Smooth muscle cell (in vitro differentiated cells): ENCODE measurements at regions not wholly inside any gene's neighbourhood (a gene's known extent, or its start where the extent isn't known, plus 50 kb on each side); places are given as distances from the start of the nearest gene placed in this dataset.

ENCODE experiments used
- DNase-seq: peaks from one replicate; lab custom pipeline; 2025; ENCODE audit not compliant: unreplicated experiment; lab: John Stamatoyannopoulos, UW
- H2AFZ ChIP-seq: fragments of 200-600 bp; sonication (generic); 2 replicates; pipeline ENCODE4 v1.6.0; 2016; ENCODE audit warnings: antibody characterized with exemption, low read depth, mild to moderate bottlenecking
- H3F3A ChIP-seq: fragments of 200-600 bp; sonication (generic); 2 replicates; pipeline ENCODE4 v1.6.0; 2017; ENCODE audit warnings: antibody characterized with exemption, low read depth
- H3K27ac ChIP-seq: fragments of 200-600 bp; sonication (generic); 2 replicates; pipeline ENCODE4 v1.5.1; 2016; ENCODE audit warnings: low read depth, mild to moderate bottlenecking
- H3K27me3 ChIP-seq: fragments of 200-600 bp; sonication (generic); 2 replicates; pipeline ENCODE4 v1.6.1; 2016; ENCODE audit warnings: low read depth, mild to moderate bottlenecking
- H3K36me3 ChIP-seq: fragments of 200-600 bp; sonication (generic); 2 replicates; pipeline ENCODE4 v1.5.1; 2016; ENCODE audit warnings: low read depth
- H3K4me1 ChIP-seq: fragments of 200-600 bp; sonication (generic); 2 replicates; pipeline ENCODE4 v1.5.1; 2016; ENCODE audit warnings: low read depth
- H3K4me2 ChIP-seq: fragments of 200-600 bp; sonication (generic); 2 replicates; pipeline ENCODE4 v1.6.0; 2016; ENCODE audit warnings: mild to moderate bottlenecking
- H3K4me3 ChIP-seq: fragments of 200-600 bp; sonication (generic); 2 replicates; pipeline ENCODE4 v1.5.1; 2016; ENCODE audit warnings: mild to moderate bottlenecking
- H3K79me2 ChIP-seq: fragments of 200-600 bp; sonication (generic); 2 replicates; pipeline ENCODE4 v1.6.0; 2016; ENCODE audit warnings: low read depth, mild to moderate bottlenecking
- H3K9ac ChIP-seq: fragments of 200-600 bp; sonication (generic); 2 replicates; pipeline ENCODE4 v1.6.0; 2016; ENCODE audit warnings: low read depth
- H3K9me3 ChIP-seq: fragments of 200-600 bp; sonication (generic); replicated peaks from 2 replicates; pipeline ENCODE4 v1.5.1; 2016; ENCODE audit warnings: low read depth
- H4K20me1 ChIP-seq: fragments of 200-600 bp; sonication (generic); 2 replicates; pipeline ENCODE4 v1.6.0; 2016; ENCODE audit warnings: low read depth
- CTCF ChIP-seq: fragments of 200-600 bp; sonication (generic); IDR thresholded peaks from 2 replicates; pipeline ENCODE4 v1.5.1; 2017; ENCODE audit warnings: borderline replicate concordance, mild to moderate bottlenecking, antibody characterized with exemption; ENCODE audit not compliant: insufficient read depth, poor library complexity, severe bottlenecking
- WGBS: methylation state at CpG from one replicate; pipeline ENCODE4 v1.1.7; 2016; ENCODE audit warnings: low lambda C conversion rate; 5-methylcytosine and 5-hydroxymethylcytosine counted together

GRCh38 chr11:112643416-112643815 is 317.8 kb upstream of the NCAM1 start:
- no peaks in the 10 kb centered on the region for H3K36me3 ChIP-seq
- no peak overlapping the region for H3K9ac ChIP-seq
- no peaks in the 10 kb centered on the region for H3K4me1 ChIP-seq
- peaks cover 6% of the 10 kb centered on the region for H3K9me3 ChIP-seq
- H3K27ac ChIP-seq: no peak overlapping the region
- H2AFZ ChIP-seq: no peak overlapping the region
- no peaks in the 10 kb centered on the region for H3K79me2 ChIP-seq
- H3F3A ChIP-seq: no peaks in the 10 kb centered on the region
- no peak for DNase-seq
- H4K20me1 ChIP-seq: no peaks in the 10 kb centered on the region
- H3K4me3 ChIP-seq: no peak overlapping the region
- TF ChIP-seq CTCF: no peak
- H3K27me3 ChIP-seq: no peaks in the 10 kb centered on the region
- H3K4me2 ChIP-seq: no peak overlapping the region

GRCh38 chr11:112644410-112645131 is 316.6 kb upstream of the NCAM1 start:
- Histone ChIP-seq H3K4me1 (no peaks in the 10 kb centered on the region), H3K27ac (no peak overlapping the region), H3K36me3 (no peaks in the 10 kb centered on the region), H3K79me2 (no peaks in the 10 kb centered on the region), H3K4me2 (no peak overlapping the region), H3K27me3 (no peaks in the 10 kb centered on the region), H3K9ac (no peak overlapping the region), H3K9me3 (peaks cover 6% of the 10 kb centered on the region), H3K4me3 (no peak overlapping the region), H4K20me1 (no peaks in the 10 kb centered on the region), H2AFZ (no peak overlapping the region), H3F3A (no peaks in the 10 kb centered on the region)
- 83% methylated on average over 5 of the region's 5 CpGs for WGBS
- TF ChIP-seq CTCF: no peak
- no peak for DNase-seq

- H3K79me2 ChIP-seq: no peaks in the 10 kb centered on the region
- no peak overlapping the region for H2AFZ ChIP-seq
- no peaks in the 10 kb centered on the region for H4K20me1 ChIP-seq
- H3K27me3 ChIP-seq: no peaks in the 10 kb centered on the region
- TF ChIP-seq CTCF: no peak
- no peak overlapping the region for H3K4me2 ChIP-seq
- H3K9ac ChIP-seq: no peak overlapping the region
- H3K4me1 ChIP-seq: peaks cover under 1% of the 10 kb centered on the region
- no peak overlapping the region for H3K4me3 ChIP-seq
- no peak overlapping the region for H3K27ac ChIP-seq
- no peaks in the 10 kb centered on the region for H3K9me3 ChIP-seq
- no peak for DNase-seq
- 88% methylated on average over 6 of the region's 6 CpGs for WGBS
- H3F3A ChIP-seq: peaks cover 4% of the 10 kb centered on the region
- no peaks in the 10 kb centered on the region for H3K36me3 ChIP-seq
Observed at GRCh38 chr11:112649856-112650255, 311.4 kb upstream of the NCAM1 start.

GRCh38 chr11:112650527-112650926 is 310.7 kb upstream of the NCAM1 start:
- H3K27me3 ChIP-seq: no peaks in the 10 kb centered on the region
- DNase-seq: no peak
- no peaks in the 10 kb centered on the region for H3K79me2 ChIP-seq
- no peaks in the 10 kb centered on the region for H3K36me3 ChIP-seq
- WGBS: 89% methylated on average over 3 of the region's 3 CpGs
- H3K4me2 ChIP-seq: no peak overlapping the region
- no peaks in the 10 kb centered on the region for H3K9me3 ChIP-seq
- H3K9ac ChIP-seq: no peak overlapping the region
- no peak for TF ChIP-seq CTCF
- peaks cover 4% of the 10 kb centered on the region for H3F3A ChIP-seq
- peaks cover 7% of the 10 kb centered on the region for H3K4me1 ChIP-seq
- no peaks in the 10 kb centered on the region for H4K20me1 ChIP-seq
- no peak overlapping the region for H3K27ac ChIP-seq
- H2AFZ ChIP-seq: no peak overlapping the region
- H3K4me3 ChIP-seq: no peak overlapping the region
